Endothelial cell of umbilical vein (primary cell): ENCODE measurements at regions not wholly inside any gene's neighbourhood (a gene's known extent, or its start where the extent isn't known, plus 50 kb on each side); places are given as distances from the start of the nearest gene placed in this dataset.

Experiments used
- BruUV-seq: library from RNA; stranded (reverse); fragments of 400-500 nt; replicated peaks from 2 replicates; lab custom pipeline; 2021; lab: Mats Ljungman, UMichigan
- CTCF ChIA-PET: fragments of 300-600, 350-600 bp; sonication (Branson Sonifier 250); formaldehyde crosslinking; loops from one replicate; lab custom pipeline; 2021; ENCODE audit warnings: antibody characterized with exemption, inconsistent platforms; lab: Charles Lee
- POLR2A ChIA-PET: fragments of 300-600, 350-600 bp; sonication (Branson Sonifier 250); formaldehyde crosslinking; loops from one replicate; lab custom pipeline; 2021; ENCODE audit warnings: antibody characterized with exemption, inconsistent platforms; lab: Charles Lee
- DNase-seq: peaks from one replicate; pipeline ENCODE4 v3.0.0-alpha.2; 2011; ENCODE audit warnings: low read depth, low spot score
- FAIRE-seq: peaks from 2 replicates; lab custom pipeline; 2011; peaks lifted over from hg19 to GRCh38; lab: Jason Lieb, UNC
- H2AFZ ChIP-seq: 2 replicates; pipeline ENCODE4 v1.6.0; 2012; ENCODE audit warnings: low read depth, low read length, control low read depth, inconsistent platforms
- H3K27ac ChIP-seq: 2 replicates; pipeline ENCODE4 v1.5.1; 2011; ENCODE audit warnings: low read depth, mild to moderate bottlenecking, control low read depth, low read length, moderate library complexity; ENCODE audit not compliant: insufficient read depth
- H3K27me3 ChIP-seq, 2 experiments: 2 replicates each; pipeline versions ENCODE4 v1.6.0 to v1.6.1; 2011; ENCODE audit warnings: low read length in 2 of 2, mixed read lengths in 1 of 2; ENCODE audit not compliant: control insufficient read depth in 2 of 2, insufficient read depth in 2 of 2
- H3K36me3 ChIP-seq, 2 experiments: 2 replicates in 1 of 2; 3 replicates in 1 of 2; pipeline ENCODE4 v1.5.1; 2011; ENCODE audit warnings: low read length in 2 of 2, mild to moderate bottlenecking in 1 of 2, moderate library complexity in 1 of 2; ENCODE audit not compliant: control insufficient read depth in 2 of 2, insufficient read depth in 2 of 2; ENCODE audit errors: extremely low read depth in 1 of 2
- H3K4me1 ChIP-seq: 3 replicates; pipeline ENCODE4 v1.5.1; 2011; ENCODE audit warnings: mild to moderate bottlenecking, low read length; ENCODE audit not compliant: control insufficient read depth, insufficient read depth; ENCODE audit errors: extremely low read depth
- H3K4me2 ChIP-seq: 2 replicates; pipeline ENCODE4 v1.6.1; 2011; ENCODE audit warnings: low read length, control low read depth, mixed read lengths; ENCODE audit not compliant: insufficient read depth
- H3K4me3 ChIP-seq, 3 experiments: fragments of 200-600 bp in 1 of 3; sonication (generic), shearing (Covaris generic) in 1 of 3; replicated peaks in 1 of 3; 2 replicates each; pipeline ENCODE4 v1.5.1; 2011 to 2016; ENCODE audit warnings: control low read depth in 3 of 3, low read length in 3 of 3, mild to moderate bottlenecking in 2 of 3, inconsistent platforms in 1 of 3, low read depth in 1 of 3, moderate library complexity in 1 of 3; ENCODE audit not compliant: insufficient read depth in 1 of 3
- H3K79me2 ChIP-seq: 2 replicates; pipeline ENCODE4 v1.6.0; 2012; ENCODE audit warnings: low read length, inconsistent platforms; ENCODE audit not compliant: control insufficient read depth, insufficient read depth
- H3K9ac ChIP-seq: replicated peaks from 2 replicates; pipeline ENCODE3; 2011; ENCODE audit warnings: low read length, control low read depth; ENCODE audit not compliant: insufficient read depth; ENCODE audit errors: extremely low read depth
- H3K9me1 ChIP-seq: replicated peaks from 3 replicates; pipeline ENCODE4 v1.6.0; 2011; ENCODE audit warnings: mild to moderate bottlenecking, low read length; ENCODE audit not compliant: control insufficient read depth, insufficient read depth; ENCODE audit errors: extremely low read depth
- H3K9me3 ChIP-seq: replicated peaks from 2 replicates; pipeline ENCODE4 v1.5.1; 2012; ENCODE audit warnings: low read length, inconsistent platforms; ENCODE audit not compliant: control insufficient read depth, insufficient read depth
- H4K20me1 ChIP-seq: replicated peaks from 2 replicates; pipeline ENCODE3; 2011; ENCODE audit warnings: mild to moderate bottlenecking, low read length; ENCODE audit not compliant: control insufficient read depth, insufficient read depth; ENCODE audit errors: extremely low read depth
- EZH2 ChIP-seq: IDR thresholded peaks from 2 replicates; pipeline ENCODE4 v1.6.1; 2012; ENCODE audit warnings: borderline replicate concordance, low read depth, mild to moderate bottlenecking, moderate library complexity, low read length, inconsistent platforms; ENCODE audit not compliant: severe bottlenecking
- FOS ChIP-seq: IDR thresholded peaks from 2 replicates; pipeline ENCODE4 v1.6.1; 2011; ENCODE audit warnings: mild to moderate bottlenecking, low read length, moderate library complexity, borderline replicate concordance; ENCODE audit not compliant: insufficient read depth
- GATA2 ChIP-seq: IDR thresholded peaks from 2 replicates; pipeline ENCODE4 v1.7.0; 2011; ENCODE audit warnings: low read depth, mild to moderate bottlenecking, moderate library complexity, mixed read lengths, low read length; ENCODE audit not compliant: insufficient read length, insufficient read depth
- JUN ChIP-seq: IDR thresholded peaks from 2 replicates; pipeline ENCODE4 v1.6.1; 2011; ENCODE audit warnings: borderline replicate concordance, low read depth; ENCODE audit not compliant: insufficient read length, insufficient read depth
- MYC ChIP-seq: IDR thresholded peaks from one replicate; pipeline ENCODE4 v1.6.1; 2011; ENCODE audit warnings: mild to moderate bottlenecking, low read depth, low read length
- POLR2A ChIP-seq: IDR thresholded peaks from 2 replicates; pipeline ENCODE4 v1.6.1; 2012; ENCODE audit warnings: low read depth, mild to moderate bottlenecking, control low read depth, low read length
- POLR2AphosphoS5 ChIP-seq: IDR thresholded peaks from 2 replicates; pipeline ENCODE4 v1.6.1; 2012; ENCODE audit warnings: low read depth, mild to moderate bottlenecking, control low read depth, low read length, moderate library complexity; ENCODE audit not compliant: insufficient read depth
- dilution Hi-C: fragments of 300-500 bp; cut with MboI; formaldehyde crosslinking; loops from one replicate; pipeline ENCODE4 v1.15.0; 2019; ENCODE audit warnings: low sequenced_read_pairs; ENCODE audit not compliant: extremely low pct_ligation_motif_present
- intact Hi-C: fragments of 100-400 bp; cut with micrococcal nuclease; formaldehyde crosslinking; loops from one replicate; pipeline ENCODE4 v1.10.0; 2022
- TF ChIP-seq, protein P1 (sequence below): IDR thresholded peaks from 2 replicates; pipeline ENCODE4 v1.6.1; 2011; ENCODE audit not compliant: insufficient read depth, insufficient read length
- TF ChIP-seq, protein P2 (sequence below), 2 donors: IDR thresholded peaks; 1 replicate in 1 of 2; 2 replicates in 1 of 2; pipeline ENCODE4 v1.5.1; 2011; ENCODE audit warnings: low read length in 2 of 2, mild to moderate bottlenecking in 2 of 2, moderate library complexity in 2 of 2, control low read depth in 1 of 2, inconsistent platforms in 1 of 2, low read depth in 1 of 2; ENCODE audit not compliant: insufficient read depth in 1 of 2; ENCODE audit errors: extremely low read depth in 1 of 2

DNA sequence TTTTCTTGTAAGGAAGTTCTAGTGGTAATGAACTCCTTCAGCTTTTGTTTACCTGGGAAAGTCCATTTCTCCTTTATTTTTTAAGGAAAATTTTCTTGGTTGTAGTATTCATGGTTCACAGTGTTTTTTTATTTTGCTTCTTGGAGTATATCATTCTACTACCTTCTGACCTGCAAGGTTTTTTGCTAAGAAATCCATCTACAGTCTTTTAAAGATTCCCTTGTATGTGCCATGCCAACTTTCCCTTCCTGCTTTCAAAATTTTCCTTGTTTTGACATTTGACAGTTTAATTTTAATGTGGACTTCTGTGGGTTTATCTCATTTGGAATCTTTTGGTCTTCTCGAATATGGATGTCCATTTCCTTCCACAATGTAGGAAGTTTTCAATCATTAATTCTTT is 855.6 kb downstream of the TBC1D32 start:
- no peaks in the 10 kb centered on the region for H3K4me1 ChIP-seq
- no peak overlapping the region for H3K27ac ChIP-seq
- dilution Hi-C loops (no loop called here), intact Hi-C loops (no loop called here)
- CTCF ChIA-PET: no interaction called here
- no peak overlapping the region for H3K4me3 ChIP-seq
- DNase-seq (no peak), FAIRE-seq (no peak)
- no peaks in the 10 kb centered on the region for H3K9me3 ChIP-seq
- no peak overlapping the region for H3K9ac ChIP-seq
- H3K9me1 ChIP-seq: no peaks in the 10 kb centered on the region
- no peaks in the 10 kb centered on the region for H4K20me1 ChIP-seq
- no peak overlapping the region for H3K4me2 ChIP-seq
- no peaks in the 10 kb centered on the region for H3K36me3 ChIP-seq
- no peaks in the 10 kb centered on the region for H3K79me2 ChIP-seq
- POLR2A ChIA-PET: no interaction called here
- no TSS peak for BruUV-seq
- TF ChIP-seq, protein P1, sequence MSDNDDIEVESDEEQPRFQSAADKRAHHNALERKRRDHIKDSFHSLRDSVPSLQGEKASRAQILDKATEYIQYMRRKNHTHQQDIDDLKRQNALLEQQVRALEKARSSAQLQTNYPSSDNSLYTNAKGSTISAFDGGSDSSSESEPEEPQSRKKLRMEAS: no peak
- no peak for TF ChIP-seq JUN
- no peak for TF ChIP-seq POLR2AphosphoS5
- no peak for TF ChIP-seq GATA2
- TF ChIP-seq MYC: no peak
- no peak for TF ChIP-seq EZH2
- TF ChIP-seq FOS: no peak
- TF ChIP-seq, protein P2, sequence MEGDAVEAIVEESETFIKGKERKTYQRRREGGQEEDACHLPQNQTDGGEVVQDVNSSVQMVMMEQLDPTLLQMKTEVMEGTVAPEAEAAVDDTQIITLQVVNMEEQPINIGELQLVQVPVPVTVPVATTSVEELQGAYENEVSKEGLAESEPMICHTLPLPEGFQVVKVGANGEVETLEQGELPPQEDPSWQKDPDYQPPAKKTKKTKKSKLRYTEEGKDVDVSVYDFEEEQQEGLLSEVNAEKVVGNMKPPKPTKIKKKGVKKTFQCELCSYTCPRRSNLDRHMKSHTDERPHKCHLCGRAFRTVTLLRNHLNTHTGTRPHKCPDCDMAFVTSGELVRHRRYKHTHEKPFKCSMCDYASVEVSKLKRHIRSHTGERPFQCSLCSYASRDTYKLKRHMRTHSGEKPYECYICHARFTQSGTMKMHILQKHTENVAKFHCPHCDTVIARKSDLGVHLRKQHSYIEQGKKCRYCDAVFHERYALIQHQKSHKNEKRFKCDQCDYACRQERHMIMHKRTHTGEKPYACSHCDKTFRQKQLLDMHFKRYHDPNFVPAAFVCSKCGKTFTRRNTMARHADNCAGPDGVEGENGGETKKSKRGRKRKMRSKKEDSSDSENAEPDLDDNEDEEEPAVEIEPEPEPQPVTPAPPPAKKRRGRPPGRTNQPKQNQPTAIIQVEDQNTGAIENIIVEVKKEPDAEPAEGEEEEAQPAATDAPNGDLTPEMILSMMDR (IDR thresholded peaks at IDR 0.05; ENCODE audit: extremely low read depth in 1 of 2, insufficient read depth in 1 of 2, low read depth in 1 of 2, low read length in 2 of 2): no peak
- no peak for TF ChIP-seq POLR2A
- H2AFZ ChIP-seq: no peak overlapping the region
- H3K27me3 ChIP-seq: no peaks in the 10 kb centered on the region
